ENCODE measurements at regions not wholly inside any gene's neighbourhood (a gene's known extent, or its start where the extent isn't known, plus 50 kb on each side); places are given as distances from the start of the nearest gene placed in this dataset.

DNA sequence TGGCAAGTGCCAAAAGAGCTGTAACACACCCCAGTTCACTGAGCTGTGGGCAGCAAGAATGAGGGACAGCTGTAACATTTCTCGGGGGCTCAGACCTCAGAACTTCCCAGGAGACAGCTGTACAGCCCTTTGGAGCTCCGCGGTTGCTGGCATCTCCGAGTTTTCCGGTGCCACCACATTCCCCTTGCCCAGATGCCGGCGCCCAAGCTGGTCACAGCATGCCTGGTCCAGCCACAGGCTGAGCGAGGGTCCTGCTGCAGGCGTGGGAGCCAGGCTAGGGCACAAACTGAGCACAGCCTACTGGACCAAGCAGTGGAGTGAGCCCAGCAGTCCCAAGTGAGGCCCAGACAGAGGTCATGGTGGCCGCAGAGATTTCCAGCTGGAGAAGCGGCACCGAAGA is 797.7 kb upstream of the EDIL3 start:
- no peaks in the 10 kb centered on the region for H3K4me1 ChIP-seq (replicated peaks; ENCODE audit: insufficient read depth)
- no peaks in the 10 kb centered on the region for H3K27me3 ChIP-seq (ENCODE audit: insufficient read depth, low read depth)
- H3K9me2 ChIP-seq (ENCODE audit: insufficient read depth), result no peaks in the 10 kb centered on the region
- H3K4me3 ChIP-seq, result no peak overlapping the region
- no peak overlapping the region for H3K4me2 ChIP-seq
- ChIA-PET CTCF (no interaction called here), POLR2A (ENCODE audit: unreplicated experiment) (no interaction called here)
- no peak for TF ChIP-seq EZH2 (IDR thresholded peaks at IDR 0.05; ENCODE audit: low read depth)
- TF ChIP-seq, protein P1, sequence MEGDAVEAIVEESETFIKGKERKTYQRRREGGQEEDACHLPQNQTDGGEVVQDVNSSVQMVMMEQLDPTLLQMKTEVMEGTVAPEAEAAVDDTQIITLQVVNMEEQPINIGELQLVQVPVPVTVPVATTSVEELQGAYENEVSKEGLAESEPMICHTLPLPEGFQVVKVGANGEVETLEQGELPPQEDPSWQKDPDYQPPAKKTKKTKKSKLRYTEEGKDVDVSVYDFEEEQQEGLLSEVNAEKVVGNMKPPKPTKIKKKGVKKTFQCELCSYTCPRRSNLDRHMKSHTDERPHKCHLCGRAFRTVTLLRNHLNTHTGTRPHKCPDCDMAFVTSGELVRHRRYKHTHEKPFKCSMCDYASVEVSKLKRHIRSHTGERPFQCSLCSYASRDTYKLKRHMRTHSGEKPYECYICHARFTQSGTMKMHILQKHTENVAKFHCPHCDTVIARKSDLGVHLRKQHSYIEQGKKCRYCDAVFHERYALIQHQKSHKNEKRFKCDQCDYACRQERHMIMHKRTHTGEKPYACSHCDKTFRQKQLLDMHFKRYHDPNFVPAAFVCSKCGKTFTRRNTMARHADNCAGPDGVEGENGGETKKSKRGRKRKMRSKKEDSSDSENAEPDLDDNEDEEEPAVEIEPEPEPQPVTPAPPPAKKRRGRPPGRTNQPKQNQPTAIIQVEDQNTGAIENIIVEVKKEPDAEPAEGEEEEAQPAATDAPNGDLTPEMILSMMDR (conservative IDR thresholded peaks at IDR 0.05), result no peak
- no peaks in the 10 kb centered on the region for H3K36me3 ChIP-seq (ENCODE audit: low read depth)
- no peaks in the 10 kb centered on the region for H4K20me1 ChIP-seq (ENCODE audit: insufficient read depth)
- intact Hi-C loops (cut with micrococcal nuclease; ENCODE audit: unreplicated experiment), result no loop called here
- no peaks in the 10 kb centered on the region for H3K79me2 ChIP-seq (ENCODE audit: low read depth)
- no peaks in the 10 kb centered on the region for H3K9me3 ChIP-seq (ENCODE audit: insufficient read depth, low read depth)
- DNase-seq, result no peak
- H3F3A ChIP-seq (ENCODE audit: insufficient read depth, low read depth), result no peaks in the 10 kb centered on the region
- no TSS peak for BruUV-seq (replicated peaks)
- no peak overlapping the region for H2AFZ ChIP-seq
- H3K27ac ChIP-seq, result no peak overlapping the region

GRCh38 chr5:85204289-85204688 is 819.6 kb upstream of the EDIL3 start:
- no peaks in the 10 kb centered on the region for H3K79me2 ChIP-seq (ENCODE audit: low read depth)
- H3K4me2 ChIP-seq, result no peak overlapping the region
- H3K36me3 ChIP-seq (ENCODE audit: low read depth), result no peaks in the 10 kb centered on the region
- no peak overlapping the region for H3K27ac ChIP-seq
- H2AFZ ChIP-seq, result no peak overlapping the region
- no peak for DNase-seq
- no peaks in the 10 kb centered on the region for H3K4me1 ChIP-seq (replicated peaks; ENCODE audit: insufficient read depth)
- CTCF ChIA-PET, result no interaction called here
- no peaks in the 10 kb centered on the region for H4K20me1 ChIP-seq (ENCODE audit: insufficient read depth)
- no peaks in the 10 kb centered on the region for H3K9me3 ChIP-seq (ENCODE audit: insufficient read depth, low read depth)
- H3K4me3 ChIP-seq, result no peak overlapping the region
- H3K27me3 ChIP-seq (ENCODE audit: insufficient read depth, low read depth), result no peaks in the 10 kb centered on the region
- intact Hi-C loops (cut with micrococcal nuclease; ENCODE audit: unreplicated experiment), result no loop called here
- H3F3A ChIP-seq (ENCODE audit: insufficient read depth, low read depth), result no peaks in the 10 kb centered on the region
- BruUV-seq (replicated peaks), result no TSS peak
- POLR2A ChIA-PET (ENCODE audit: unreplicated experiment), result no interaction called here
- no peaks in the 10 kb centered on the region for H3K9me2 ChIP-seq (ENCODE audit: insufficient read depth)
- TF ChIP-seq EZH2 (IDR thresholded peaks at IDR 0.05; ENCODE audit: low read depth), result no peak
- TF ChIP-seq, protein P1 (conservative IDR thresholded peaks at IDR 0.05), result no peak

DNA sequence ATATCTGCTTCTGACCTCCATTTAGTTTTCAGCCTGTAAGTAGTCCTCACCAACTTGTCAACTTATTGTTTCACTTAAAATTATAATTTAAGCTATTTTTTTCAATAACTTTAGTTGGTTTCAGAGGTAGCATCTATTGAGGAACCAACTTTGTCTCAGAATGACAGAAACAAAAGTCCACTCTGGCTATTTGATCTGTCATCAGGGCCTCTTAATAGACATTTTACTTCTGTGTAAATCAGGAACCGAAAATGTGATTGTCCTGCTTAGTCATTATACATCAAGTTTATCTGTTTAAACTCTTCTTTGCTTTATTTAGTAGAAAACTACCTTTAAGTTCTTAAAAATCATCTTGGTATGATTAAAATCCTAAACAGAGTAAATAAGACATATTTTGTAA is 820.8 kb upstream of the EDIL3 start:
- TF ChIP-seq, protein P1 (conservative IDR thresholded peaks at IDR 0.05), result no peak
- TF ChIP-seq EZH2 (IDR thresholded peaks at IDR 0.05; ENCODE audit: low read depth), result no peak
- no peak overlapping the region for H3K27ac ChIP-seq
- H2AFZ ChIP-seq, result no peak overlapping the region
- no peak for DNase-seq
- no peaks in the 10 kb centered on the region for H3K36me3 ChIP-seq (ENCODE audit: low read depth)
- intact Hi-C loops (cut with micrococcal nuclease; ENCODE audit: unreplicated experiment), result no loop called here
- no TSS peak for BruUV-seq (replicated peaks)
- H3K4me2 ChIP-seq, result no peak overlapping the region
- no peaks in the 10 kb centered on the region for H3K9me3 ChIP-seq (ENCODE audit: insufficient read depth, low read depth)
- no peaks in the 10 kb centered on the region for H3K79me2 ChIP-seq (ENCODE audit: low read depth)
- ChIA-PET POLR2A (ENCODE audit: unreplicated experiment) (no interaction called here), CTCF (no interaction called here)
- H3K9me2 ChIP-seq (ENCODE audit: insufficient read depth), result no peaks in the 10 kb centered on the region
- H3K27me3 ChIP-seq (ENCODE audit: insufficient read depth, low read depth), result no peaks in the 10 kb centered on the region
- H3K4me3 ChIP-seq, result no peak overlapping the region
- no peaks in the 10 kb centered on the region for H3K4me1 ChIP-seq (replicated peaks; ENCODE audit: insufficient read depth)
- H4K20me1 ChIP-seq (ENCODE audit: insufficient read depth), result no peaks in the 10 kb centered on the region
- no peaks in the 10 kb centered on the region for H3F3A ChIP-seq (ENCODE audit: insufficient read depth, low read depth)
